ENCODE measurements at regions not wholly inside any gene's neighbourhood (a gene's known extent, or its start where the extent isn't known, plus 50 kb on each side); places are given as distances from the start of the nearest gene placed in this dataset.
"Not testable (repeated sequence)": the region's sequence is repeated elsewhere in the genome, so short reads cannot be mapped to it uniquely, and the experiment has no call there.

DNA sequence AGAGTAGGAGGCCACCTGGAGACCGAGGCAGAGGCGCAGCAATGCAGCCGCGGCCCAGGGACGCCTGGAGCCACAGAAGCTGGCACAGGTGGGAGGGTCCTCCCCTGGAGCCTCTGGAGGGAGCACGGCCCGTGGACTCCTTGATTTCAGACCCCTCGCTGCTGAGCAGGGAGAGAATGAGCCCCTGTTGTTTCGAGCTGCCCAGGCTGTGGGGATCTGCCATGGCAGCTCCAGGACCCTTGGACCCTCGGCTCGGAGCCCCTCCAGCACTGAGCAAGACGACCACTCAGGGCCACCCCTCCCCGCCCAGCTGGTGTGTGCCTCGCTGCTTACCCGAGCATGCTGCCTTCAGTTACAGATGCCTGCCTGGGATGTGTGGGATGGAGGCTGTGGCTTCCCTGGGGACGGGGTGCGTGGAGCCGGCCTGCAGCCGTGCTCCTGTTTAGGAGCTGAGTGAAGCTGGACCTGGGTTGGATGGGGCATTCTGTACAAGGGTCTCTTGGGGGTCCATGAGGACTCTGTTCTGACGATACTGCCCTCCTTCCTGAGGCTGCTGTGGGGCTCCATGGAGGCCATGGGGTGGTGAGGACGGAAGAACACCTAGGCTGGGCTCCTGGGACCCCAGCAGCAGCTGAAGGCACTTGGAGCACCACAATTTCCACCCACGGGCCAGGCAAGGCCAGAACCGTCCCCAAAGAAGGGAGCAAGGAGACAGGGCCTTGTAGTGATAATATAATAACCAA is 115.1 kb upstream of the LPCAT1 start:
- intact Hi-C loops (cut with micrococcal nuclease): no loop called here

DNA sequence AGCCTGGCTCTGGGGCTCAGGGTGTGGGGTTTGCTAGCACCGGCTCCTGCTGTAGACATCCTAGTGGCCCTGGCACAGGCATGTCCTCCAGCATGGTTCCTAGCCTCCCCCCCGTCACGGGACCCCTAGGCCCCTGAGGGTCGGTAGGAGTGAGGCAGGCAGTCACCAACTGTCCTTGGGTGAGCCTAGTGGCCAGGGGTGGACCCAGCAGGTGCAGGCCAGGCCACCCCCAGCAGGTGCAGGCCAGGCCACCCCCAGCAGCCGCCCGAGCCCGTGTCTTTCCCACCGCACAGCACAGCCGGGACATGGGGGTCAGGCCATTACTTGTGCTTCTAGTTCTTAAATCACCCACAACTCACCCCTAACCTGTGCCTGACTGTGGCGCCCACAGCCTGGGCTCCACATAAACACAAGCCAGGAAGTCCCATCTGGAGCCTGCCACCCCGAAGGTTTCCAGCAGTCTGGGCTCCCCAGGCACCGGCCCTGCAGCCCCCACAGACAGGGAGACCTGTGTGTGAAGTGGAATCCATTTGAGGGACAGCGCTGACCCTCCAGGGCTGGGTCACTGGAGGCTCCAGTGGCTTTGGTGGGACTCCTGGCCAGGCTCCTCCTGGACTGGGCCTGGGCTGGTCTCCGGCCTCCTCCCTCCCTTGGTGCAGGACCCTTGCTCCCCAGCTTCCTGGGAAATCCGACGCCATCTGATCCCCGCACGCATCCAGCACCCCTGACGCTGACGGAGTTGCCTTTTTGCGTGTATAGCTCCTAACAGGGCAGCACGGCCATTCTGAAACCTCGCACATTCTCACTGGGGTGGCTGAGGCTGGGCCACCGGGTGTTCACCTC is 114.1 kb upstream of the LPCAT1 start:
- intact Hi-C loops (cut with micrococcal nuclease): no loop called here

GRCh38 chr5:1636981-1637638 is 113.3 kb upstream of the LPCAT1 start:
- intact Hi-C loops (cut with micrococcal nuclease): no loop called here

- intact Hi-C loops (cut with micrococcal nuclease): not testable (repeated sequence)
Observed at GRCh38 chr5:1636208-1636770, 112.5 kb upstream of the LPCAT1 start.

GRCh38 chr5:1635477-1635876 is 111.7 kb upstream of the LPCAT1 start:
- intact Hi-C loops (cut with micrococcal nuclease): not testable (repeated sequence)

DNA sequence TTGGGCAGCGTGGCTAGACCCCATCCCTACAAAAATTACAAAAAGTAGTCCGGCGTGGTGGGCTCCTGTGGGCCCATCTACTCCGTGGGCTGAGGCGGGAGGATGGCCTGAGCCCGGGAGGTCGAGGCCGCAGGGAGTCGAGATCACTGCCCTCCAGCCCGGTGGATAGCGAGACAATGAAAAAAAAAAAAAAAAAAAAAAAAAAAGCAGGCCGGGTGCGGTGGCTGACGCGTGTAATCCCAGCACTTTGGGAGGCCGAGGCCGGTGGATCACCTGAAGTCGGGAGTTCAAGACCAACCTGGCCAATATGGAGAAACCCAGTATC is 110.5 kb upstream of the LPCAT1 start:
- intact Hi-C loops (cut with micrococcal nuclease): loop anchor here (5.0 kb wide), 1 partner anchor 287 kb away; the partner anchor contains the start of gene CLPTM1L

- intact Hi-C loops (cut with micrococcal nuclease): loop anchor here (5.0 kb wide), 1 partner anchor 286 kb away; the partner anchor contains the start of gene CLPTM1L
Observed at GRCh38 chr5:1633605-1634336, 110.0 kb upstream of the LPCAT1 start.

DNA sequence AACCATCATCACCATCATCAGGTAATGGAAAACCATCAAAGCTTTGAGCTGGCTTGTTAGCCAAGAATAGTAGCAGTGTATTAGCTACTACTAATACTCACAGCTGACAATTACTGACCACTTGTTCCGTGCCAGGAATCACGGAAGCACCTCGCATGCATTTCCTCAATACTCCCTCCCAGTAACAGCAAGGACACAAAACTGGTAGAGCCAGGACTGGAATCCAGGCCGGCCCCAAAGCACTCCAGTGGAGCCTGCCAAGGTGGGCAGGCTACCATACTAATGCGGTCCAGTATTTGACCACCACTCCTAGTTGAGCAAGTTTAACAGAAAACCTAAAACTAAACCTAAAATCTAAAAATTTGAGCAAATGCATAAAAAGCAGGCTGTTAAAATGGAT is 107.2 kb upstream of the LPCAT1 start:
- intact Hi-C loops (cut with micrococcal nuclease): loop anchor here (5.0 kb wide), 1 partner anchor 284 kb away; the partner anchor contains the start of gene CLPTM1L

DNA sequence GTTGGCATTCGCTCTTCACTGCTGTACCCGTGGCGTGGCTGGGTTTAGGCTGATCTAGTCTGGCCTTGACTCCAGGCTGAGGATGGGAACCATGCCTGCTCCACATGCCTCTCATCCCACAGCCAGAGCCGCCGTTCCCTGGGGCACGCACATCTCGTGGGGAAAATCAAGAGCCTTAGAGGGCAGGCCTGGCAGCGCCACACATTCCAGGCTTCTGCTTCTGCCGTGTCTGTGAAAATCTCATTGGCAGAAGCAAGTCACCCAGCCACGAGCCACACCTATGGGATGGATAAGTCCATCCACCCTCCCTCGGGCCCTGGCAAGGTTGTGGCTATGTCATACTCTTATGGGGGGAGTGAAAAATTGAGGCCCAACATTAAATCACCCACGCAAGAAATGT is 102.6 kb upstream of the LPCAT1 start:
- intact Hi-C loops (cut with micrococcal nuclease): not testable (repeated sequence)

GRCh38 chr5:1619531-1619930 is 95.8 kb upstream of the LPCAT1 start:
- intact Hi-C loops (cut with micrococcal nuclease): not testable (repeated sequence)

- intact Hi-C loops (cut with micrococcal nuclease): not testable (repeated sequence)
Observed at GRCh38 chr5:1618296-1618865, 94.6 kb upstream of the LPCAT1 start.

DNA sequence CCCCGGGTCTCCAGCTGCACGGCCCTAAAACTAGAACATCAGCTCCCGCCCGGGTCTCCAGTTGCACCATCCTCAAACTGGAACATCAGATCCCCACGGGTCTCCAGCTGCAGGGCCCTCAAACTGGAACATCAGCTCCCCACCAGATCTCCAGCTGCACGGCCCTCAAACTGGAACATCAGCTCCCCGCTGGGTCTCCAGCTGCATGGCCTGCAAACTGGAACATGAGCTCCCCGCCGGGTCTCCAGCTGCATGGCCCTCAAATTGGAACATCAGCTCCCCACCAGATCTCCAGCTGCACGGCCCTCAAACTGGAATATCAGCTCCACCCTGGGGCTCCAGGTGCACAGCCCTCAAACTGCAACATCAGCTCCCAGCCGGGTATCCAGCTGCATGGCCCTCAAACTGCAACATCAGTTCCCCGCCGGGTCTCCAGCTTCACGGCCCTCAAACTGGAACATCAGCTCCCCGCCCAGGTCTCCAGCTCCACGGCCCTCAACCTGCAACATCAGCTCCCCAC is 93.5 kb upstream of the LPCAT1 start:
- intact Hi-C loops (cut with micrococcal nuclease): not testable (repeated sequence)

GRCh38 chr5:1613515-1613914 is 89.8 kb upstream of the LPCAT1 start:
- intact Hi-C loops (cut with micrococcal nuclease): not testable (repeated sequence)

DNA sequence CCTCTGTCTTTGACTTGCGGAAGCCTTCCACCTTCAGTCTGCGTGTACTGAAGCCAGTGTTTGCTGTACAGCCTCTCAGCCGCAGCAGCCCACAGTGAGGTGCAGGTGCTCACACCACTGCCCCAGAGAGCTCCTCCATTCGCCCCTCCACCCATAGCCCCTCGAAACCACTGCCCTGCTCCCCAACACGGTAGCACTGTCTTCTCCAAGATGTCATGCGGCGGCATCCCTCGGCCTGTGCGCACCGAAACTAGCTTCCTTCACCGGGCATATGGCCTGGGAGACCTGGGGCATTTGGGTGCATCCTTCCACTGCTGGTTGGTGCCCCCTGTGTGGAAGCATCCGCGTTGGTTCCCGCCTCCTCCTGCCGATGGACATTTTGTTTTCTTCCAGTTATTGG is 86.8 kb upstream of the LPCAT1 start:
- intact Hi-C loops (cut with micrococcal nuclease): not testable (repeated sequence)

- intact Hi-C loops (cut with micrococcal nuclease): not testable (repeated sequence)
Observed at GRCh38 chr5:1609111-1609510, 85.4 kb upstream of the LPCAT1 start.

GRCh38 chr5:1608336-1608735 is 84.6 kb upstream of the LPCAT1 start:
- intact Hi-C loops (cut with micrococcal nuclease): not testable (repeated sequence)

- intact Hi-C loops (cut with micrococcal nuclease): not testable (repeated sequence)
Observed at GRCh38 chr5:1606951-1607350, 83.2 kb upstream of the LPCAT1 start.

GRCh38 chr5:1603916-1604315 is 80.2 kb upstream of the LPCAT1 start:
- intact Hi-C loops (cut with micrococcal nuclease): not testable (repeated sequence)

- intact Hi-C loops (cut with micrococcal nuclease): not testable (repeated sequence)
Observed at GRCh38 chr5:1601565-1601964, 77.8 kb upstream of the LPCAT1 start.
